CD14-positive monocyte (primary cell): ENCODE measurements at regions not wholly inside any gene's neighbourhood (a gene's known extent, or its start where the extent isn't known, plus 50 kb on each side); places are given as distances from the start of the nearest gene placed in this dataset.

Experiments
- DNase-seq, 3 donors: peaks; one replicate each; pipeline ENCODE4 v3.0.0-alpha.2; 2011 to 2022
- H2AFZ ChIP-seq: 2 replicates; pipeline ENCODE4 v1.6.0; 2012; ENCODE audit warnings: mild to moderate bottlenecking, low read depth, low read length, inconsistent platforms; ENCODE audit not compliant: insufficient read depth, poor library complexity, severe bottlenecking
- H3K27ac ChIP-seq, 2 donors: 1 replicate in 1 of 2; 2 replicates in 1 of 2; pipeline ENCODE4 v1.5.1; 2012 to 2013; ENCODE audit warnings: low read length in 2 of 2, control low read depth in 1 of 2, inconsistent platforms in 1 of 2, low read depth in 1 of 2, mild to moderate bottlenecking in 1 of 2
- H3K27me3 ChIP-seq, 2 donors: one replicate each; pipeline versions ENCODE4 v1.6.0 to v1.6.1; 2011 to 2013; ENCODE audit warnings: low read length in 2 of 2; ENCODE audit not compliant: control insufficient read depth in 2 of 2, insufficient read depth in 2 of 2
- H3K36me3 ChIP-seq, 2 donors: replicated peaks in 1 of 2; 1 replicate in 1 of 2; 2 replicates in 1 of 2; pipeline versions ENCODE4 v1.5.1 to v1.6.1; 2012 to 2013; ENCODE audit warnings: low read length in 2 of 2, control low read depth in 1 of 2, inconsistent platforms in 1 of 2, mild to moderate bottlenecking in 1 of 2; ENCODE audit not compliant: insufficient read depth in 2 of 2, control insufficient read depth in 1 of 2
- H3K4me1 ChIP-seq, 2 donors: 1 replicate in 1 of 2; 2 replicates in 1 of 2; pipeline versions ENCODE4 v1.5.1 to v1.6.1; 2012 to 2013; ENCODE audit warnings: low read length in 2 of 2, control low read depth in 1 of 2, inconsistent platforms in 1 of 2, mild to moderate bottlenecking in 1 of 2, moderate library complexity in 1 of 2; ENCODE audit not compliant: insufficient read depth in 2 of 2, control insufficient read depth in 1 of 2
- H3K4me2 ChIP-seq: replicated peaks from 2 replicates; pipeline ENCODE3; 2012; ENCODE audit warnings: low read length, moderate library complexity, mild to moderate bottlenecking; ENCODE audit not compliant: poor library complexity, severe bottlenecking; ENCODE audit errors: extremely low read depth
- H3K4me3 ChIP-seq, 3 experiments: fragments of 200-600 bp in 1 of 3; sonication (generic) in 1 of 3; replicated peaks in 1 of 3; 1 replicate in 2 of 3; 2 replicates in 1 of 3; pipeline ENCODE4 v1.5.1; 2011 to 2013; ENCODE audit warnings: low read length in 3 of 3, mild to moderate bottlenecking in 3 of 3, control low read depth in 2 of 3, low read depth in 2 of 3, inconsistent platforms in 1 of 3, moderate library complexity in 1 of 3
- H3K79me2 ChIP-seq: 2 replicates; pipeline ENCODE4 v1.6.0; 2012; ENCODE audit warnings: mild to moderate bottlenecking, control low read depth, inconsistent platforms, low read length, moderate library complexity; ENCODE audit not compliant: insufficient read depth
- H3K9ac ChIP-seq: 2 replicates; pipeline ENCODE4 v1.6.0; 2017; ENCODE audit warnings: low read length, mild to moderate bottlenecking; ENCODE audit not compliant: insufficient read depth, poor library complexity, severe bottlenecking
- H3K9me3 ChIP-seq, 2 donors: replicated peaks in 1 of 2; 1 replicate in 1 of 2; 2 replicates in 1 of 2; pipeline versions ENCODE4 v1.5.1 to v1.6.1; 2012 to 2013; ENCODE audit warnings: low read length in 2 of 2, control low read depth in 1 of 2; ENCODE audit not compliant: control insufficient read depth in 1 of 2, insufficient read depth in 1 of 2
- H4K20me1 ChIP-seq: 2 replicates; pipeline ENCODE4 v1.6.0; 2012; ENCODE audit warnings: mild to moderate bottlenecking, low read length, control low read depth, moderate library complexity; ENCODE audit not compliant: insufficient read depth
- H3K27ac Mint-ChIP-seq, 7 donors: one replicate each; pipeline ENCODE4 v1.8.0; 2020; ENCODE audit warnings: mild to moderate bottlenecking in 7 of 7, mixed read lengths in 7 of 7, moderate library complexity in 6 of 7, inconsistent platforms in 2 of 7
- H3K27me3 Mint-ChIP-seq, 3 donors: one replicate each; pipeline ENCODE4 v1.8.0; 2021 to 2022; ENCODE audit warnings: low read depth in 3 of 3, mild to moderate bottlenecking in 3 of 3, mixed read lengths in 3 of 3, moderate library complexity in 3 of 3, inconsistent platforms in 1 of 3
- H3K36me3 Mint-ChIP-seq, 2 donors: one replicate each; pipeline ENCODE4 v1.8.0; 2020; ENCODE audit warnings: mixed read lengths in 2 of 2, inconsistent platforms in 1 of 2, mild to moderate bottlenecking in 1 of 2
- H3K4me1 Mint-ChIP-seq: one replicate; pipeline ENCODE4 v1.8.0; 2020; ENCODE audit warnings: mild to moderate bottlenecking, mixed read lengths
- H3K4me3 Mint-ChIP-seq, 2 donors: one replicate each; pipeline ENCODE4 v1.8.0; 2020; ENCODE audit warnings: mild to moderate bottlenecking in 2 of 2, mixed read lengths in 2 of 2, moderate library complexity in 1 of 2
- H3K9me3 Mint-ChIP-seq, 7 donors: one replicate each; pipeline ENCODE4 v1.8.0; 2020 to 2022; ENCODE audit warnings: mixed read lengths in 7 of 7, mild to moderate bottlenecking in 6 of 7, moderate library complexity in 6 of 7, inconsistent platforms in 2 of 7
- CTCF ChIP-seq: fragments of 200-600 bp; IDR thresholded peaks from one replicate; pipeline ENCODE4 v1.8.0; 2022; ENCODE audit warnings: antibody characterized with exemption, mild to moderate bottlenecking
- WGBS: methylation state at CpG from one replicate; pipeline ENCODE4 v1.1.5; 2013; ENCODE audit warnings: missing lambda C conversion rate; ENCODE audit not compliant: insufficient coverage; 5-methylcytosine and 5-hydroxymethylcytosine counted together
- intact Hi-C, 2 donors: fragments of 100-400 bp; cut with micrococcal nuclease; formaldehyde crosslinking; loops; one replicate each; pipeline versions ENCODE4 v1.15.0 to v1.15.1; 2023

GRCh38 chr12:77122661-77123060, 57.3 kb upstream of the E2F7 start:
- no peaks in the 10 kb centered on the region for H3K9me3 ChIP-seq
- no peak for DNase-seq
- H3K4me2 ChIP-seq: no peak overlapping the region
- no peaks in the 10 kb centered on the region for H3K36me3 ChIP-seq
- Mint-ChIP-seq H3K27me3 (no peaks in the 10 kb centered on the region), H3K4me1 (no peaks in the 10 kb centered on the region), H3K9me3 (peaks cover 0 to 8% (median 0%) of the 10 kb centered on the region in 7 donors), H3K4me3 (no peak overlapping the region), H3K36me3 (no peaks in the 10 kb centered on the region), H3K27ac (no peak overlapping the region)
- H3K27me3 ChIP-seq: no peaks in the 10 kb centered on the region
- no peak overlapping the region for H2AFZ ChIP-seq
- no peaks in the 10 kb centered on the region for H4K20me1 ChIP-seq
- H3K79me2 ChIP-seq: no peaks in the 10 kb centered on the region
- H3K4me3 ChIP-seq: no peak overlapping the region
- H3K27ac ChIP-seq: no peak overlapping the region
- H3K4me1 ChIP-seq: no peaks in the 10 kb centered on the region
- TF ChIP-seq CTCF: no peak
- intact Hi-C loops: no loop called here
- H3K9ac ChIP-seq: no peak overlapping the region

GRCh38 chr12:77122236-77122635, 56.9 kb upstream of the E2F7 start:
- Histone ChIP-seq H3K27me3 (no peaks in the 10 kb centered on the region), H2AFZ (no peak overlapping the region), H3K36me3 (no peaks in the 10 kb centered on the region), H3K4me3 (no peak overlapping the region), H3K4me1 (no peaks in the 10 kb centered on the region), H3K79me2 (no peaks in the 10 kb centered on the region), H4K20me1 (no peaks in the 10 kb centered on the region), H3K9me3 (no peaks in the 10 kb centered on the region), H3K9ac (no peak overlapping the region), H3K4me2 (no peak overlapping the region), H3K27ac (no peak overlapping the region)
- intact Hi-C loops: no loop called here
- H3K4me1 Mint-ChIP-seq: no peaks in the 10 kb centered on the region
- no CpG with 5 or more reads among the region's 4 CpGs for WGBS
- H3K9me3 Mint-ChIP-seq: peaks cover 0 to 8% (median 0%) of the 10 kb centered on the region in 7 donors
- no peak overlapping the region for H3K27ac Mint-ChIP-seq
- H3K27me3 Mint-ChIP-seq: no peaks in the 10 kb centered on the region
- DNase-seq: no peak
- no peaks in the 10 kb centered on the region for H3K36me3 Mint-ChIP-seq
- no peak for TF ChIP-seq CTCF
- H3K4me3 Mint-ChIP-seq: no peak overlapping the region
